Heart left ventricle (tissue), 16 donors: ENCODE measurements at regions not wholly inside any gene's neighbourhood (a gene's known extent, or its start where the extent isn't known, plus 50 kb on each side); places are given as distances from the start of the nearest gene placed in this dataset.

Source experiments
- ATAC-seq, 4 donors: fragments of 200-7000 bp; cut with Tn5 transposase; one replicate each; pipeline ENCODE4 v1.9.1; 2020 to 2022; ENCODE audit warnings: moderate library complexity in 4 of 4, mild to moderate bottlenecking in 3 of 4, moderate number of reproducible peaks in 1 of 4
- DNase-seq, 5 donors: peaks; one replicate each; pipeline ENCODE4 v3.0.0-alpha.2; 2020
- H3K27ac ChIP-seq, 12 donors: fragments of 200-600 bp; sonication (generic) in 4 of 12; one replicate each; pipeline versions ENCODE4 v1.5.0 to v1.8.0; 2016 to 2022; ENCODE audit warnings: mild to moderate bottlenecking in 2 of 12
- H3K27me3 ChIP-seq, 9 donors: fragments of 200-600 bp; sonication (generic) in 2 of 9; one replicate each; pipeline versions ENCODE4 v1.5.1 to v1.8.0; 2016 to 2022; ENCODE audit warnings: mild to moderate bottlenecking in 3 of 9
- H3K36me3 ChIP-seq, 9 donors: fragments of 200-600 bp; sonication (generic) in 2 of 9; one replicate each; pipeline versions ENCODE4 v1.5.0 to v1.8.0; 2018 to 2022; ENCODE audit warnings: mild to moderate bottlenecking in 2 of 9
- H3K4me1 ChIP-seq, 12 donors: fragments of 200-600 bp; sonication (generic) in 4 of 12; one replicate each; pipeline versions ENCODE4 v1.5.0 to v1.8.0; 2016 to 2022; ENCODE audit warnings: mild to moderate bottlenecking in 3 of 12
- H3K4me3 ChIP-seq, 12 donors: fragments of 200-600 bp; sonication (generic) in 4 of 12; one replicate each; pipeline versions ENCODE4 v1.5.0 to v1.8.0; 2017 to 2022; ENCODE audit warnings: mild to moderate bottlenecking in 9 of 12, moderate library complexity in 4 of 12
- H3K9me3 ChIP-seq, 12 donors: fragments of 200-600 bp; sonication (generic) in 4 of 12; one replicate each; pipeline versions ENCODE4 v1.5.0 to v1.8.0; 2016 to 2022; ENCODE audit warnings: mild to moderate bottlenecking in 1 of 12
- CTCF ChIP-seq, 12 donors: fragments of 200-600 bp; sonication (generic) in 4 of 12; IDR thresholded peaks; one replicate each; pipeline versions ENCODE4 v1.5.0 to v1.8.0; 2018 to 2022; ENCODE audit warnings: antibody characterized with exemption in 12 of 12, mild to moderate bottlenecking in 5 of 12
- POLR2A ChIP-seq, 2 donors: fragments of 450-650 bp; IDR thresholded peaks; one replicate each; pipeline ENCODE4 v1.6.1; 2017; ENCODE audit warnings: antibody characterized with exemption in 2 of 2, mild to moderate bottlenecking in 2 of 2, moderate library complexity in 2 of 2
- WGBS, 4 donors: extraction: QIAGEN DNeasy Blood & Tissue Kit in 2 of 4; methylation state at CpG; one replicate each; pipeline versions ENCODE4 v1.1.5 to v1.1.7; 2013 to 2018; 5-methylcytosine and 5-hydroxymethylcytosine counted together
- intact Hi-C, 10 donors: fragments of 100-400 bp; cut with DNase I; formaldehyde crosslinking; loops; one replicate each; pipeline versions ENCODE4 v1.11.1 to v1.14.2; 2022
- donor health status: ischemic (EF 13 %, LVEDD 7.1; RV severe dilation, severe dysfunction).
- donor health status: healthy with polysubstance abuse.
- donor health status: DM: no; HTN: yes; CAD: no.
- donor health status: DM: no; HTN: no; CAD: no.
- donor health status: ischemic (EF 25% LVEDD 6.9; RV normal size, moderate dysfunction).
- donor health status: ischemic (EF 25% LVEDD 5.7; RV mildly dilated, moderate dysfunction).
- donor health status: healthy.
- donor health status: DM: yes; HTN: yes; CAD: no.
- donor health status: ischemic (EF 35%, LVEDD 5.7; RV mildly dilated, moderate dysfunction).
- donor health status: nonischemic (EF 11% LVEDD 7.7; RV severe dilation, severe dysfunction).
- donor health status: DM: yes; HTN: yes; CAD: no.
- donor health status: PGD.
- donor health status: ischemic (EF 29% LVEDD 5.4; RV normal size, mild dysfunction).
- donor health status: nonischemic (EF 23%, LVEDD 6.1; RV moderate dilation, normal function).

DNA sequence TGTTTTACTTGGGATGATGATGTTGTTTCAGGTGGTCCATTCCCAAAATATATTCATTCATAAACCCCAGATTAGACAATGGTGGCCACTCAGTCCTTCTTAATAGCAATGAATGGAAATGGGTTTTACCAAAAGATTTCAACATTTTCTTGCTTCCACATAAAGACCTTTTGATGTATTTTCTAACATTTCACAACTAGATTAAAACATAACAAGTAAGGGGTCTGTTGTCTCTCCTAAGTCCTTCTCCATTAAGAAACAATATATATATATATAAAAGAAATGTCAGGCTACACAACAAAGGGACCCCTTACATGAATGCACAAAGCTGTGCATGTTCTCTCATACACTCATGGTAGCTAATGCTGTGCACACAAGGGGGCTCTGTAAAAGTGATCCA is 176.4 kb downstream of the ANXA2 start:
- H3K27ac ChIP-seq: no peak overlapping the region
- DNase-seq: no peak
- no peaks in the 10 kb centered on the region for H3K36me3 ChIP-seq
- ATAC-seq: no peak
- intact Hi-C loops: no loop called here
- TF ChIP-seq POLR2A (IDR thresholded peaks at IDR 0.05): no peak
- no peak for TF ChIP-seq CTCF (IDR thresholded peaks at IDR 0.05)
- peaks cover 0 to 9% (median 0%) of the 10 kb centered on the region in 9 donors for H3K27me3 ChIP-seq
- H3K4me3 ChIP-seq: no peak overlapping the region
- H3K4me1 ChIP-seq: no peaks in the 10 kb centered on the region
- H3K9me3 ChIP-seq: no peaks in the 10 kb centered on the region

- Histone ChIP-seq H3K27me3 (peaks cover 0 to 14% (median 0%) of the 10 kb centered on the region in 9 donors), H3K9me3 (no peaks in the 10 kb centered on the region), H3K36me3 (no peaks in the 10 kb centered on the region), H3K4me3 (no peak overlapping the region), H3K4me1 (no peaks in the 10 kb centered on the region), H3K27ac (no peak overlapping the region)
- TF ChIP-seq CTCF (IDR thresholded peaks at IDR 0.05): no peak
- no peak for TF ChIP-seq POLR2A (IDR thresholded peaks at IDR 0.05)
- 67 to 90% (median 77%) methylated on average over 1 of the region's 1 CpG for WGBS, 4 donors
- intact Hi-C loops: no loop called here
- ATAC-seq (no peak), DNase-seq (no peak)
These were observed 175.4 kb downstream of the ANXA2 start for GRCh38 chr15:60222404-60222803.

DNA sequence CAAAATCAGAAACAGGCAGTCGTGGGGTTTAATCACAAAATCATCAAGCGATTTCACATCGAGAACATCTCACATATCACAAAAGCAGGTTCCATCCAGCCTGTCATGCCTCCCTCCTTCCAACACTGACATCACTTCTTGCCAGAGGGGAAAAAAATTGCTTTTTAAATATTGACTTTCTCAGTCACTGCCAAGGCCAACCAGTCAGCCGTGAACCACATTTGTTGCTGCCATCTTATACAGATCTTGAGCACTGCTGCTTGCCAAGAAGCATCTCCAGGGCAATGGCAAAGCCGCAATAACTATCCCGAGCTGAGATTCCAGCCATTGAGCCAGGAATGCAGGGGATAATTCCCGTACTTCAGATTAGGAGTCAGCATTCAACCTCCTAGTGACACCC is 174.6 kb downstream of the ANXA2 start:
- WGBS, 4 donors: 66 to 69% (median 68%) methylated on average over 7 of the region's 7 CpGs
- Histone ChIP-seq H3K9me3 (no peaks in the 10 kb centered on the region), H3K4me1 (no peaks in the 10 kb centered on the region), H3K36me3 (no peaks in the 10 kb centered on the region), H3K27me3 (peaks cover 0 to 15% (median 0%) of the 10 kb centered on the region in 9 donors), H3K27ac (no peak overlapping the region), H3K4me3 (no peak overlapping the region)
- intact Hi-C loops: no loop called here
- no peak for DNase-seq
- TF ChIP-seq CTCF (IDR thresholded peaks at IDR 0.05) (no peak), POLR2A (IDR thresholded peaks at IDR 0.05) (no peak)
- ATAC-seq: no peak

DNA sequence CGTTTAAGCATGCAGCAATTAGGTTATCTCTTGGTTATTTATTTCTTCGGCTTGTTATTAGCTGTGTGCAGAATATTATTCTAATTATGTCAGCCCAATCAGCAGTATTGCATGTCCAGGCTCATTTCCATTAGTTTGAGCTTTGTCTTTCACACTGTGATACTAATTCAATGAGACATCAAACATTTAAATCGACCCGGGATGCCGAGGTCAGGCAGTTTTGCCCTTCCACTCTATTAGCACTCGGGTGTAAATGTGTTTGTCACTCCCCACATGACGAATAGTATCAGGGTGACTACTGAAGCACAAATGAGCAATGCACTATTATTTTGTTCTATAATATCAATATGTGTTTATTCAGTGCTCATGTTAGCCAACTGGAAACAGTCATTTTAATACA is 170.9 kb downstream of the ANXA2 start:
- DNase-seq: no peak
- Histone ChIP-seq H3K27ac (no peak overlapping the region), H3K4me1 (no peaks in the 10 kb centered on the region), H3K27me3 (peaks cover 0 to 15% (median 0%) of the 10 kb centered on the region in 9 donors), H3K4me3 (no peak overlapping the region), H3K36me3 (no peaks in the 10 kb centered on the region), H3K9me3 (no peaks in the 10 kb centered on the region)
- WGBS, 4 donors: 56 to 70% (median 67%) methylated on average over 7 of the region's 7 CpGs
- no peak for ATAC-seq
- no peak for TF ChIP-seq POLR2A (IDR thresholded peaks at IDR 0.05)
- no peak for TF ChIP-seq CTCF (IDR thresholded peaks at IDR 0.05)
- intact Hi-C loops: no loop called here
